ENCODE measurements at regions not wholly inside any gene's neighbourhood (a gene's known extent, or its start where the extent isn't known, plus 50 kb on each side); places are given as distances from the start of the nearest gene placed in this dataset.

- DNase-seq (ENCODE audit: low read depth, low spot score): no peak
Observed at GRCh38 chr6:98695091-98695801, 139.1 kb upstream of the POU3F2 start.

DNA sequence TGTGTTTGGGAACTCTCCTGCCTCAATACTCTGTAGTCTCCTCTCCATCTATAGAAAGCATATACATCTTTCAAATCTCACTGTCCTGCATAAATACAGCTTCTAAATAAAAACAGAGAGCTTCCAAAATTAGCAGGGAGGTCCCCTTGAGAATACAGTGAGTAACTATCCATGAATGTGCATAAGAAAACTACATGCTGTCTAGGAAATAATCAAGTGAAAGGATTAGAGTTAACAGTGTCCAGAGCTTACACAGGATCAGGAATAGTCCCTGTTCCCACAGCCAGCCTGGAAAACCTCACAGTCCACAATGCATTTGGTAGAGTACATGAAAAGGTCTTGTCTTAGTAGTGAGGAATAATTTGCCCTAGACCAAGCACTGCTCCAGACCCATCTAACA is 123.0 kb upstream of the POU3F2 start:
- no peak for DNase-seq (ENCODE audit: low read depth, low spot score)

- no peak for DNase-seq (ENCODE audit: low read depth, low spot score)
Observed at GRCh38 chr6:98716341-98716740, 118.0 kb upstream of the POU3F2 start.

GRCh38 chr6:98717322-98717877 is 117.0 kb upstream of the POU3F2 start:
- no peak for DNase-seq (ENCODE audit: low read depth, low spot score)

GRCh38 chr6:98717988-98718387 is 116.4 kb upstream of the POU3F2 start:
- DNase-seq (ENCODE audit: low read depth, low spot score): no peak

DNA sequence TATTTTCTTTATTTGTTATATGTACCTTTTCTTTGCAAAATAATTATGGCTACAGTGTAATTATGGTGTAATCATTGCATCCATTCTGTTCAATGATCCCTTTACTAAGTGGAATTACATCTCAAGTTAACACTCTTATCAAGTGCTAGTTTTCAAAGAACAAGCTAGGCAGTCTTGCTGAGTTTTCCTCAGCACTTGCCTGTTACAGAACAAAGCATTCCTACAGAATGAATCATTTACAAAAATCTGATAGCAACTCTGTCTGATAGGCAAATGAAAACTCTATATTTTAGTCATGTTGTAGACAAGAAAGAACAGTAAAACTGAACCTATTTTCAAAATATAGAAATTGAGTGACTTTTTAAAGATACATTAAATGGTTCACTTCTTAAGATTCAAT is 109.8 kb upstream of the POU3F2 start:
- no peak for DNase-seq (ENCODE audit: low read depth, low spot score)

GRCh38 chr6:98747273-98747672 is 87.1 kb upstream of the POU3F2 start:
- DNase-seq (ENCODE audit: low read depth, low spot score): no peak

GRCh38 chr6:98747960-98748359 is 86.4 kb upstream of the POU3F2 start:
- no peak for DNase-seq (ENCODE audit: low read depth, low spot score)

DNA sequence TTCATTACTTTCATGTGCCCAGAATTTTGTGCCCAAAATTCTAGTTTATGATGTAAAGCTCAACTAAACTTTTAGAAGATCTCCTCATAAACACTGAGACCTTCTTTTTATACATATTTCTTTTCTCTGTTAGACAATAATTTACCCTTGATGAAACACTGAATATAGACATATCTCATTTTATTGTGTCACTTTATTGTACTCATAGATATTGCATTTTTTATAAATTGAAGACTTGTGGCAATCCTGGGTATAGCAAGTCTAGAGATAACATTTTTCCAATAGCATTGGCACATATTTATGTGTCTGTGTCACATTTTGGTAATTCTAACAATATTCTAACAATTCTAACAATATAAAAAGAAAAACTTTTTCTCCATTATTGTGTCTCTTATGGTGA is 74.9 kb upstream of the POU3F2 start:
- DNase-seq (ENCODE audit: low read depth, low spot score): no peak

GRCh38 chr6:98764373-98764911 is 69.9 kb upstream of the POU3F2 start:
- no peak for DNase-seq (ENCODE audit: low read depth, low spot score)

DNA sequence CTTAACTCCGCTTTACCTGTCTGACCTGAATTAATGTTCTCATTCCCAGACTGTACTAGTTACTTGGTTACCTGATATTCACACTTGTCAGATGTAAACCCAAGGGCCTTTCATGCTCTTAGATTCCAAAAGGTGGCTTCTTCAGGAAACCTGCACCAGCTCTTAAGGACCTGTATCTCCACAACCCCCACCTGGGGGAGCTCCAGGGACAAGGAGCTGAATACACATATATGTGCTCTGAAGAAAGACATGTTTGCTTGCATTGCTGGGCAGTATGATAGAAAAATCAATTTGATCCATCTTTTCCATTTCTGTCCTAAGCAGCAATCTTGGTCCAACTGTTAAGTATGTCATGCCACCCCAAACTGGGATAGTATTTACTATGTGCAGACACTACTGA is 64.8 kb upstream of the POU3F2 start:
- DNase-seq (ENCODE audit: low read depth, low spot score): no peak

DNA sequence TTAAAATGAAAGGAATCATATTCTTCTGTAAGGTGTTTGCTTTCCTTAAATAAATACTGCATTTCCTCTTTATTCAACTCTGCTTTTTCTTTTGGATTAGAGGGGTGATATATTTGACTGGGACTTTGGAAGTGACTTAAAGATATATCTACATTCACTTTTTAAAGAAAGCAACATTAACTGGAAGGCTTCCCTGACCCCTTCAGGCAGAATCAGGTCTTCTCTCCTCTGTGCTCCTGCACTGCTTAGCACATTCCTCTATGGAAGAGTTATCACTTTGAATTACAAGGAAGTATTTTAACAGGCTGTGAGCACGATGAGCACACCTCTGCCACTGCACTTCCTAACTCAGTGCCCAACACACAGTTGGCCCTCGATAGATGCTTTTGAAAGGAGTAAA is 59.2 kb upstream of the POU3F2 start:
- no peak for DNase-seq (ENCODE audit: low read depth, low spot score)

DNA sequence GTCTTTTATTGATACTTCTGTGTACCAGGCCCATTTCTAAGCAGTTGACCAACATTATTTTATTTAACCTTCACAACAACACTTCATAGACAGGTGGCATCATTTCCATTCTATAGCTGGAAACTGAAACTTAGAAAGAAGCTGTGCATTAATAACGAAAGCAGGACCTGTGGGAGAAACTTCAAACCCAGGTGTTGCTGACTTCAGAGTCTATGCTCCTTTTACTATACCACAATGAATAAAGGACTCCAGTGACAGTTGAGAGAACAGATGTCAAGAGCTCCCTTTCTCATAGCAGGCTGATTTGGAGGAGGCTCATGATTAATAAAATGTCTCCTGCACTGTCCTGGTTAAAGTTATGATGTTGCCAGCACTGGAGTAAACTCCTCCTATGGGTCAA is 56.6 kb upstream of the POU3F2 start:
- no peak for DNase-seq (ENCODE audit: low read depth, low spot score)

DNA sequence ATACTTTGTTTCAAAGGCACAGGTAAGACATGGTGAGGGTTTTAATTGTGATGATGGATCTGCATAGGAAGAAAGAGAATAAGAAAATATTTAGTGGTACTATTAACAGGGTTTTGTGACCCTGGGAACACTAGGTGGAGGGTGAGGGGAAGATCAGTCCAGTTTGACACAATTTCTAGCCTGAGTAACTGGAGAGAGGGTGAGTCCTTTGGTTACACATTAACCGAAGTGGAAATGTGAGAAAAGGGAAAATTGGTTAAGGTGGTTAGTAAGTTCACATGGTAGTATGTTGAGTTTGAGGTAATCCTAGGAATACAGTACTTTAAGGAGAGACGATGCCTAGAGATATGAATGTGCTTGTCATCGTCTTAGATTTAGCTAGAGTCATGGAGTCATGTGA is 54.8 kb upstream of the POU3F2 start:
- DNase-seq (ENCODE audit: low read depth, low spot score): no peak

DNA sequence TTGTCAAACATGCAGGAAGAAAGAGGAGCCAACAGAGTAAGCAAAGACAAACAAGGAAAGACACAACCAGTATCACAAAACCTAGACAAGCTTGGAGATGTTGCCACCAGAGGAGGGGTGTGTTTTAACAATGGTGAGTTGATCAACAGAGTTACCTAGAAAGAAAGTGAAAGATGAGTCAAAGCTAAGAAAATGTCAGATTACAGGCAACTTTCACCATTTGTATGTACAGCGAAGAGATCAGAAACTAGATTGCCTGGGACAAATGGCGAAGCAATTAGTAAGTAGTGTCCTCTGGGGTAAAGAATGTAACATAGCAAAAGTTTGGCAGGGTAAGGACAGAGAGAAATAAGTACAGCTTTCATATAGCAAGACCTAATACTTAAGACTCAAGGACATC is 51.6 kb upstream of the POU3F2 start:
- no peak for DNase-seq (ENCODE audit: low read depth, low spot score)

- no peak for DNase-seq (ENCODE audit: low read depth, low spot score)
Observed at GRCh38 chr6:98783578-98783977, 50.8 kb upstream of the POU3F2 start.
